GM18861 (cell line): ENCODE measurements at regions not wholly inside any gene's neighbourhood (a gene's known extent, or its start where the extent isn't known, plus 50 kb on each side); places are given as distances from the start of the nearest gene placed in this dataset.

Experiments
- ATAC-seq: cut with Tn5 transposase; IDR thresholded peaks from one replicate; pipeline ENCODE4 v1.9.1; 2021; ENCODE audit not compliant: unreplicated experiment

- ATAC-seq = no peak
Observed at GRCh38 chr2:120986898-120987650, 251.4 kb downstream of the GLI2 start.

DNA sequence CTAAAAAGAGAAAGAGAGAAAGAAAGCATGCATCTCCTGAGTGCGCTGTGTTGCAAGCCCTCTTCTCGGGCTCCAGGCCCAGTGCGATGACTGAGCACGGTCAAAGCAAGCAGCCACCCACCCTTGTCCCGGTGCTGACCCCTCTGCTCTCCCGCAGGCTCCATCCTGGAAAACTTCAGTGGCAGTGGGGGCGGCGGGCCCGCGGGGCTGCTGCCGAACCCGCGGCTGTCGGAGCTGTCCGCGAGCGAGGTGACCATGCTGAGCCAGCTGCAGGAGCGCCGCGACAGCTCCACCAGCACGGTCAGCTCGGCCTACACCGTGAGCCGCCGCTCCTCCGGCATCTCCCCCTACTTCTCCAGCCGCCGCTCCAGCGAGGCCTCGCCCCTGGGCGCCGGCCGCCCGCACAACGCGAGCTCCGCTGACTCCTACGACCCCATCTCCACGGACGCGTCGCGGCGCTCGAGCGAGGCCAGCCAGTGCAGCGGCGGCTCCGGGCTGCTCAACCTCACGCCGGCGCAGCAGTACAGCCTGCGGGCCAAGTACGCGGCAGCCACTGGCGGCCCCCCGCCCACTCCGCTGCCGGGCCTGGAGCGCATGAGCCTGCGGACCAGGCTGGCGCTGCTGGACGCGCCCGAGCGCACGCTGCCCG is 252.5 kb downstream of the GLI2 start:
- no peak for ATAC-seq

GRCh38 chr2:120988700-120989511 is 253.2 kb downstream of the GLI2 start:
- ATAC-seq = no peak

DNA sequence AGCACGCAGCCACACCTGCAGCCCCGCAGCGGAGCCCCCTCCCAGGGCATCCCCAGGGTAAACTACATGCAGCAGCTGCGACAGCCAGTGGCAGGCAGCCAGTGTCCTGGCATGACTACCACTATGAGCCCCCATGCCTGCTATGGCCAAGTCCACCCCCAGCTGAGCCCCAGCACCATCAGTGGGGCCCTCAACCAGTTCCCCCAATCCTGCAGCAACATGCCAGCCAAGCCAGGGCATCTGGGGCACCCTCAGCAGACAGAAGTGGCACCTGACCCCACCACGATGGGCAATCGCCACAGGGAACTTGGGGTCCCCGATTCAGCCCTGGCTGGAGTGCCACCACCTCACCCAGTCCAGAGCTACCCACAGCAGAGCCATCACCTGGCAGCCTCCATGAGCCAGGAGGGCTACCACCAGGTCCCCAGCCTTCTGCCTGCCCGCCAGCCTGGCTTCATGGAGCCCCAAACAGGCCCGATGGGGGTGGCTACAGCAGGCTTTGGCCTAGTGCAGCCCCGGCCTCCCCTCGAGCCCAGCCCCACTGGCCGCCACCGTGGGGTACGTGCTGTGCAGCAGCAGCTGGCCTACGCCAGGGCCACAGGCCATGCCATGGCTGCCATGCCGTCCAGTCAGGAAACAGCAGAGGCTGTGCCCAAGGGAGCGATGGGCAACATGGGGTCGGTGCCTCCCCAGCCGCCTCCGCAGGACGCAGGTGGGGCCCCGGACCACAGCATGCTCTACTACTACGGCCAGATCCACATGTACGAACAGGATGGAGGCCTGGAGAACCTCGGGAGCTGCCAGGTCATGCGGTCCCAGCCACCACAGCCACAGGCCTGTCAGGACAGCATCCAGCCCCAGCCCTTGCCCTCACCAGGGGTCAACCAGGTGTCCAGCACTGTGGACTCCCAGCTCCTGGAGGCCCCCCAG is 254.1 kb downstream of the GLI2 start:
- ATAC-seq = no peak

DNA sequence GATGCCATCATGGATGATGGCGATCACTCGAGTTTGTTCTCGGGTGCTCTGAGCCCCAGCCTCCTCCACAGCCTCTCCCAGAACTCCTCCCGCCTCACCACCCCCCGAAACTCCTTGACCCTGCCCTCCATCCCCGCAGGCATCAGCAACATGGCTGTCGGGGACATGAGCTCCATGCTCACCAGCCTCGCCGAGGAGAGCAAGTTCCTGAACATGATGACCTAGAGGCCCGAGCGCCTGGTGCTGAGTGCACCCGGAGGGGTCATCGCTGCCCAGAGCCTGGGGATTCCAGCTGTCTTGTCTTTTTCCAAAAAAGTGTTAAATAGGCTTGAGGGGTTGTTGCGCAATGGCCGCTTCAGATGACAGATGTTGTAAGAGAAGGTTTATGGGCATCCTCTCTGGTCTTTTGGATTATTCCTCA is 254.8 kb downstream of the GLI2 start:
- ATAC-seq = no peak

GRCh38 chr2:120991441-120991840 is 255.8 kb downstream of the GLI2 start:
- no peak for ATAC-seq

DNA sequence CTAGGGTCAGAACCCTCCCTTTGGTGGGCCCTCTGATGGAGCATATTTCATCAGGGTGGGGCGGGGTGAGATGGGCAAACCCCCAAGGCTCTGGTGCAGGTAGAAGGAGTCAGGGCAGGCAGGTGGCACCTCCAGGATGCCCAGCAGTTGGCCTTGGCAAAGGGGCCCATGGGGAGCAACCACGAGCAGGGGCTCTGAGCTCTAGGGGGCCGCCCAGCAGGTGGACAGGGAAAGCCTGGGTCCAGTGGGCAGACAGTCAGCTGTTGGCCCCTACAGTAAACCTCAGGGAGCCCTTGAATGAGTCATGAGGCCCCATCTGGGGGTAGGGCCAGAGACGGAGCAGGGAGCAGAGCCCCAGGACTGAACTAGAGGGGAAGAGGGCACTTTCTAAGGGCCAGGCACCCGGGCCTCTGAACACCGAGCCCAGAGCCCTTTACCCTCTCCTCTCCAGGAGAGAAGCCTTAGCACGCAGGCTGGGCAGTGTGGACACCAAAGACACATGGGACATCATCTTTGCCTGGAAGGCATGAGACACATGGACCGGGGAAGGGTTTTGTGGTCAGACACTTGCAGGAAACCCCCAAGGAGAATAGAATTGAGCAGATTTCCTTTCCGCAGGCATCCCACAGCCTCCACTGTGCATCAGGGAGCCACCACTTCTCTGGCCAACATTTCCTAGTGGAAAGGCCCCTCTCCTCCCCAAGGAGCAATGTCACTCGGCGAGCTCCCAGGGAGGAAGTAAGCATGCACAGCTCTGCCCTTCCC is 257.3 kb downstream of the GLI2 start:
- ATAC-seq = no peak

DNA sequence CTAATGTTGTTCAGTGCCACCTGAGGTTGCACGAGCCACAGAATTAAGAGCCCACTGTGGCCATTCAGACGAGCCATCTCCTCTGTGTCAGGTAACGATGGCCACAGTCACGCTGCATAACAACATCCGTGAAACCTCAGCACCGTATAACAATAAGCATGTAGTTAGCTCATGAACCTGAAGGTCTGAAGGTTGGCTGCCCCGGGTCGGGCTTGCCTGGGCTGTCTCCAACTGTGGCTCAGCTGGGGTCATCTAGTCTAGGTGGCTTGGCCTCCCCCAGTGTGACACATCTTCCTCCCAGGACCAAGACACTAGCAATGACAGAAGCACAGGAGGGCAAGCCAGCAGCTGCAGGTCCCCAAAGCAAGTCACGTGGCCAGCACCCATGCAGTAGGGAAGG is 258.0 kb downstream of the GLI2 start:
- no peak for ATAC-seq

DNA sequence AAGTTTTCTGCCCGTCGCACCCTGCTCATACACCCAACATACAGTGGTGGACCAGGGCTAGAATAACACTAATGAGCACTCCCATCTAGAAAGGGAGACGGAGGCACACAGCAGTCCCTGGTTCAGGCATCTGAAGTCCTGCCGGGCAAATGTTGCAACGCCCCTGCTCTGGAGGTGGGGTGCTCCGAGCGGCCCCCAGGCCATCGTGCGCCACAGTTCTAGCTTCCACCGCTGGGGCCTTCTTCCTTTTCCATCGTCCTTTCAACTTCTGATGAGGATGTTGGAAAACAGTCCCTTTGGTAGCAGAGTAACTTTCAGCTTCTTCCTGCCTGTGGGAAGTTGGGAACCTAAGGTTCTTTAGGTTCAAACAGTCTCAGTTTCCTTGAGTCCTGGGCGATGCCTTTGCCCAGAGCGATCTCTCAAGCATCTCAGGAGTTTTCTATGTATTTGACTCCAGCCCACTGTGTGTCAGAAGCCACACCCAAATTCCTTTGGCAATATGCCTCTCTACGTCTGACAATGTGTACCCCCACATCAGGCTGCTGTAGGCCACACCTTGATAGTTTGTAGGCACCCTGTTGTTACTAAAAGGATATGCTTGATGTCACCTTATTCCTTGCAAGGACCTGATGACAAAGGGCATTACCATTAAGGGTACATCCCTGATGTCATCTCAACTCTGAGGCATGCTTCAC is 258.8 kb downstream of the GLI2 start:
- ATAC-seq = no peak

DNA sequence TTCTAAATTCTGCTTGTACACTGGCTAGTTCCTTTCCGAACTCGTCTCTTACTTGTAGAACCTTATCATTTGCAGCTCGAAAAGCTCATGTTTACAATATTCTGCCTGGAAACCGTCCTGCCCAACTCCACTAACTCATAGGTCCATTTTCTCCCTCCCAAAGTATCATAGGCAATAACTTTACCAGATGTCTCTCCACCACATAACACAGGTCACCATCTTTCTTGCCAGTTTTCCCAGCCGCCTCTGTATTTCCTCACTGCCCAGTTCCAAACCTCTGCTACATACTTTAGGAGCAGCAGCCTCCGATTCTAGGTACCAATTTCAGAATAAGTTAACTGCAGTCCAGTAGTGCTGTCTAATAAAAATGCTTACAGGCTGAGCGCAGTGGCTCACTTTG is 259.5 kb downstream of the GLI2 start:
- ATAC-seq = no peak

- no peak for ATAC-seq
Observed at GRCh38 chr2:120995656-120996190, 260.1 kb downstream of the GLI2 start.

- ATAC-seq = no peak
Observed at GRCh38 chr2:120999377-121000097, 263.9 kb downstream of the GLI2 start.

GRCh38 chr2:121000804-121001203 is 265.1 kb downstream of the GLI2 start:
- no peak for ATAC-seq

GRCh38 chr2:121001641-121002040 is 266.0 kb downstream of the GLI2 start:
- no peak for ATAC-seq

- no peak for ATAC-seq
Observed at GRCh38 chr2:121002597-121002996, 266.9 kb downstream of the GLI2 start.

DNA sequence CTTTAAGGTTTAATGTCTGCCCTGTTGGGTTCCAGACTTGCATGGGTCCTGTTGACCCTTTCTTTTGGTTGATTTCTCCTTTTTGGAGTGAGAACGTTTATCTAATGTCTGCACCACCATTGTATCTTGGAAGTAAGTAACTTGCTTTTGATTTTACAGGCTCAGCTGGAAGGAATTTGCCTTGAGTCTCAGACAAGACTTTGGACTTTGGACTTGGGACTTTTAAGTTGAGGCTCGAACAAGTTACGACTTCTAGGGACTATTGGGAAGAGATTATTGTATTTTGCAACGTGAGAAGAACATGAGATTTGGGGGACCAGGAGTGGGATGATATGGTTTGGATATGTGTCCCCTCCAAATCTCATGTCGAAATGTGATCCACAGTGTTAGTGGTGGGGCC is 267.7 kb downstream of the GLI2 start:
- ATAC-seq = no peak

- no peak for ATAC-seq
Observed at GRCh38 chr2:121004359-121004758, 268.7 kb downstream of the GLI2 start.

GRCh38 chr2:121004950-121005349 is 269.3 kb downstream of the GLI2 start:
- ATAC-seq = no peak

DNA sequence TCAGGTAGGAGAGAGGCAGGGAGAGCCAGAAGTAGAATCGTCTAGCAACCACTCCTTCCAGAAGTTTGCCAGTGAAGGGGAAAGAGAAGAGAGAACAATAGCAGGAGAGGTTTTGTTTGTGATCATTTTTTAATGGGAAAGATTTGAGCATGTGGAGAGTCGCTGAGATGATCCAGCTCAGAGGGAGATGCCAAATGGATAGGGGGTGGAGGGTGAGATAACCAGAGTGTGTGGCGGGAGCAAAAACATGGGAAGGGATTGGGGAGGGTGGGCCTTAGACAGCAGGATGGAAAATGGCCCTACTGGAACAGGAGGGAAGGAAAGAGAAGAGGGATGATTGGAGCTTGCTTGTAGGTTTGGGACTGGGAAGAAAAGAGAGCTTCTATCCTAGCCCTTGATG is 269.8 kb downstream of the GLI2 start:
- no peak for ATAC-seq
